HG03108 (cell line): ENCODE measurements at regions not wholly inside any gene's neighbourhood (a gene's known extent, or its start where the extent isn't known, plus 50 kb on each side); places are given as distances from the start of the nearest gene placed in this dataset.
"Not testable (repeated sequence)": the region's sequence is repeated elsewhere in the genome, so short reads cannot be mapped to it uniquely, and the experiment has no call there.

ENCODE experiments used
- ATAC-seq: cut with Tn5 transposase; IDR thresholded peaks from one replicate; pipeline ENCODE4 v1.9.1; 2021; ENCODE audit warnings: moderate library complexity; ENCODE audit not compliant: unreplicated experiment

DNA sequence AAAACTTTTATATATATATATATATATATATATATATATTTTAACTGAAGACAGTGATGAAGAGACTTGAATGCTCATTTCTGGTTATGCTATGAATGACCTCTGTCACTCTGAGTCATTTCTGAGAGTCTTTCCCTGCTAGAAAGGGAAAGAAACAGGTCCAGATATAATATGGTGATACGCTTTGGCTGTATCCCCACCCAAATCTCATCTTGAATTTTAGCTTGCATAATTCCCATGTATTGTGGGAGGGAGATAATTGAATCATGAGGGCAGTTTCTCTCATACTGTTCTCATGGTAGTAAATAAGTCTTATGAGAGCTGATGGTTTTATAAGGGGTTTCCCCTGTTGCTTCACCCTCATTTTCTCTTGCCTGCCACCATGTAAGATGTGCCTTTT lies 254.1 kb upstream of the IGFBP7 start:
- ATAC-seq = no peak

DNA sequence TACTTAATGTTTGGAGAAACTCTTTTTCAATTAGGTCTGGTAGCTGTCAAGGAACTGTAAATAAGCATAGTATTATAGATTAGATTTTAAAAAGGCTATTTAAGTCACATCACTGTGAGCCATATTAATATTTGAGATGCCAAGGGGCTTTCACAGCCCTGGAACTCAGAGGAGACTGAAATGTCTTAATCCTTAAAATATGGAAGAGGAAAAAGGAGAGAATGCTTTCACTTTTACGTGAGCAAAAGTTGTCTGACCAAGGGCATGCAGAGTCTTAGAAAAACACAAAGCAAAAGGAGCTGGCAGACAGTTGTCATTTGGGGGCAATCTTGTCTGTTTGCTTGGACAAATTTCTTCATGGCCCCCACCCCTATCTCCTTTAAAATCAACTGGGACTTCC lies 253.2 kb upstream of the IGFBP7 start:
- no peak for ATAC-seq

DNA sequence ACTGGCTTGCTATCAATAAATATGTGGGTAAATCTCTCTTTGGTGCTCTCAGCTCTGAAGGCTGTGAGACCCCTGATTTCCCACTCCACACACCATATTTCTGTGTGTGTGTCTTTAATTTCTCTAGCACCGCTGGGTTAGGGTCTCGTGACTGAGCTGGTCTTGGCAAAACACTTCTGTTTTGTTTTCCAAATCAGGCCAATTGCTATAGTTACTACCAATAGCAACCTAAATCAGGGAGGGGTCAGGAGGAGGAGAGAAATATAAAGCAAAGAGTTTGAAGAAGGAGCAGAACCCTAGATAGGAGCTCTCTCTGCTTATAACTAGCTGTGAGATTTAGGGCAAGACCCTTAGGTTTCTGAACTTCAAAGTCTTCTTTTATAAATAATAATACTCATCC lies 250.5 kb upstream of the IGFBP7 start:
- ATAC-seq = no peak

DNA sequence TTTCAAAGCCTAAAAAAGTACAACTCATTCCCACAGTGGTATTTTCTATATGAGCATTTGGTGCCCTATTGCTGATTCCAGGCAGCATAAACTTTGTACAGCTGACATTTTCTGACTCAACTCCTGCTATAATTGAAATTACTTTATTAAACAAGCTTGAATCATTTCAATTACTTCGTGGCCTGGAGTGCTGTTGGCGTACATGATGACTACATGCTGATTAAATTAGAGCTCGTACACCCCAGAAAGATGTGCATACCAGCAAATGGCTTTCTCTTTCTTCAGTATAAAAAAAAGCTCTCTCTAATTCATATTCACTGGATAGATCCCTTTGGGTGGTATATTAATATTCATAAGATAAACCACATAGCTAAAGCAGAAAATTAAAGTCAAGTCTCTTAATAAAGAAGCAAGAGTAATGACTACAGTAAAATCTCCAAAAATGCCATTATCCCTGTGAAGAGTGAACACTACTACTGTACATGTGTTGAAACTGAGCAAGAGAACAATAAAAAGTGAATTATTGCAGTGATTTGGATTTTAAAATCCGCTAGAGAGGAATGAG lies 245.0 kb upstream of the IGFBP7 start:
- no peak for ATAC-seq

DNA sequence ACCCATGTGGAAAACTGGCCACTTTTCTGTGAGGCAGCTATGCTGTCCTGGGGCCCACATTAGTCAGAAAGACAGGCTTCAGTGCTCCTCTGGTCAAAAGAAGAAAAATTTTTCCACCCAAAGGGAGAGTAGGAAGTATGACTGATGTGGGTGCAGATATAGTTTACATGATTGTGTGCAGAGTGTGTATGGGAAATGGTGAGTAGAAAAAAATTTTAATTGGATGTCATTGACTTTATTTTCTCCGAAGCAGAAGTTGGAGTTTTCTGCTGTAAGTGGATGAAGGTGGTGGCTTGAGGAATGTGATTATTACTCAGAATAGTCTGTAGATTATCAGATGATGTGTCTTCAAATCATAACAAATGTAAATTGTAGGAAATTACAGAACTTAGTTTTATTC lies 241.5 kb upstream of the IGFBP7 start:
- ATAC-seq = no peak

DNA sequence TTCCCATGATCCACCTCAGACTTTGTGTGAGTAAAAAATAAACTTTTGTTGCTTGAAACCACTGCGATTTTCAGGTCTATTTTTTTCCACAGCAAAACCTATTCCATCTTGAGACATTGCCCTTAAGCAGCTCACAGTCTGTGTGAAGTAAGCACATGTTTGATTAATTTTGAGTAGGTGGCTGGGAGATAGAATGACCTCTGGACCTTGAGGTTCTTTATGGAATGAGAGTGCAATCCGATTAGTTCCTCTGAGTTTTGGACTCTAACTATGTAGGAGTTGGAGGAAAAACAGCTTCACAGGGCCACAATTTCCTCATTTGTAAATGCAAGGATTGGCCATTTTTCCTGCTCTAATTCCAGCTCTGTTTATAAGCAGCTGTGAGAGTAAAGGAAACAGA lies 234.1 kb upstream of the IGFBP7 start:
- ATAC-seq = no peak

DNA sequence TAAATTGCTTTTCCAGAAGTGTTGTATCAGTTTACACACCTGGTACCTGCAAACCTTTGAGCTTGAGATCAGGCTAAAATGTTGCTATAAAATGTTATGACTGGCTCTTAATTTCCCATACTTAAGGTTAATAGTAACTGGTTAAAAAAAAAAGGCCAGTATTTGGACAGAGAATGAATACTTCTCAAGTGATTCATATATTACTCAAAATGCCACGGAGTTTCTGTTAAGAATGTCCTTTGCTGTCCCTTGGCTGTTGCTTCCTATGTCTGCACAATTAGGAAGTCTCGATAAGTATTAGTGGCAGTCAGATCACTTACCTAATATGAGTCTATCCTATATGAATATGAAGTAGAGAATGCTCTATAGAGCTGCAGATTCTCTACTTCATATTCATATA lies 232.2 kb upstream of the IGFBP7 start:
- ATAC-seq = no peak

DNA sequence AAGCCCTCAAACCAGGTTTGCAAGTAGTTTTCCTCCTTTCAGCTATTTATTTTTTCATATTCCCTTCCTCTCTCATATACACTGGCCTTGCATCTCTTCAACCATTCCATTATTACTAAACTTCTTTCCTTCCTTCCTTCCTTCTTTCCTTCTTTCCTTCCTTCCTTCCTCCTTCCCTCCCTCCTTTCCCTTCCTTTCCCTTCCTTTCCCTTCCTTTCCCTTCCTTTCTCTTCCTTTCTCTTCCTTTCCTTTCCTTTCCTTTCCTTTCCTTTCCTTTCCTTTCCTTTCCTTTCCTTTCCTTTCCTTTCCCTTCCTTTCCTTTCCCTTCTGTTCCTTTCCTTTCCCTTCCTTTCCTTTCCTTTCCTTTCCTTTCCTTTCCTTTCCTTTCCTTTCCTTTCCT lies 228.7 kb upstream of the IGFBP7 start:
- not testable (repeated sequence) for ATAC-seq

DNA sequence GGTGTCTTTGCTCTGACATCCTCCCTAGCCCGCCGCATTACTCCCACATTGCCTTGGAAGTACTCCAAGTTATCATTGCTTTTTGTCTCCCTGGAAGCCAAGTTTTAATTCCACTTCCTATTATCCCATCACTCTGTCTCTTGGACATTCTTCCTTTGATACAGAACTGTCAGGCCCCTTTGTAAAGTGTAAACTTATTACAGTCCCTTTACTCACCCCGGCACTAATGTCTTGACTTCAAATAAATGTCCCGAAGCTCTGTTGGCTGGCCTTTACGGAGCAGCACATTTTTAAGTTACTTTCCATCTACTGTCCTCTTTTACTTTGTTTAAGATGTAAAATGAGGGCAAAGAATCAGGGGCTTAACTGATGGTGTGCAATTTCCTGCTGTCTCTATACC lies 223.5 kb upstream of the IGFBP7 start:
- ATAC-seq = no peak

DNA sequence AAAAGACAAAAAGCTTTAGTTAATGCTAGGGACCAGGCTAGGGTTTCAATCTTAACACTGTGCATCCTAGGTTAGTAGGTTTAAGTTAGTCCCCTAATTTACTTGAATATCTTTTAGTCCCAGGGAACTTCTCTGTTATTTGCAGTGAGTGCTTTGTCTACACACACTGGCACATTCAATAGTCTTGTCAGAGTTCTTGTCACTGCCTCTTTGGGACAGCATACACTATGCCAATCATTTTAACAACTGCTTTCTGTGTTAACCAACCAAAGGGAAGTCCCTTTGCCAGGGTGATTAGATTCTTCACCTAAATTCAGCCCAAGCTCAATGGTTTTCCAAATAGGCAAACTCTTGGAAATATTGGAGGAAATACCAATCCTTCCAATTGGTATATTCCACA lies 221.8 kb upstream of the IGFBP7 start:
- ATAC-seq = no peak

DNA sequence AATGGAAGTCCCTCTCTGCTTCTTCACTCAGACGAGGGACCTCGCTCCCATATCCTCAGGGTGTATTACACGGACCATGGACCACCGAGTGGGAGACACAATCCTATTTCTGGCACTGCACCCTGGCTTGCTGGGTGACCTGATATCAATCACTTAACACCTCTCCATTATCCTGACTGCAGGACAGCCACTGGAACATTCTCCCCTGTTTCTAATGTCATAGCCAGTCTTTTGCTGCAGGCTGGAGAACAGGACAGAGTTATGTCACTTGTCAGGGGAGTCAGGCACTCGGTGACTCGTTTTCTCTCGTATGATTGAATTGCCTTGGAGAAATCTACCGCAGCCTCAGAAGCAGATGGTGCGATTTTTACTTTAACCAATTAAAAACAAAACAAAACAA lies 219.1 kb upstream of the IGFBP7 start:
- ATAC-seq = no peak

DNA sequence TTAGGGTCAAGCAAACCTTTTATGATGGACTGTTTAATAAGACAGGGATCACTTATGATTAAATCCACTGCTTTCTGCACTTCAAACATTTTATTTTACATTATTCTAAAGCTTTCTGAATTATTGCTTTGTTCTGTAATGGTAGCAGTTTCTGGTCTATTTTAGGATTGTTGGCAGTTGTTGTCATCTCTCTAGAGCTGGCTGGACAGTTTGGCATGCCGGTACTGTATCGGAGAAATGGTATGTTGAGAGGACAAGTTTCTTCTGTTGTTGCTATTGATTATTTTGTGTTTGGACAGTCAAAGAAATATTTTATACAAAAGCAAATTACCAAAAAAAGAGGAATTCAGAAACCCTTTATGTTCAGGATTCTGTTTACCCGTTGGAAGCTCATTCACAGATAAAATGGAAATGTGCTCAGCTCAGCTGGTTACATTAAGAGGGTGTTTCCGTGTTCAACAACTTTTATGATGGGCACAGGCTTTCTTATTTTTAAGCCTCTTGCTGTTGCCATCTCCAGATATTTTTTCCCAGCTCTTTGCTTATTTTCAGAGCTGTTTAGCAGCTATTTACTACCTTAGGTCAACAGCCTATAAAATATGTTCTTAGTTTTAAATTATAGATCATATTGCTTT lies 214.6 kb upstream of the IGFBP7 start:
- no peak for ATAC-seq

DNA sequence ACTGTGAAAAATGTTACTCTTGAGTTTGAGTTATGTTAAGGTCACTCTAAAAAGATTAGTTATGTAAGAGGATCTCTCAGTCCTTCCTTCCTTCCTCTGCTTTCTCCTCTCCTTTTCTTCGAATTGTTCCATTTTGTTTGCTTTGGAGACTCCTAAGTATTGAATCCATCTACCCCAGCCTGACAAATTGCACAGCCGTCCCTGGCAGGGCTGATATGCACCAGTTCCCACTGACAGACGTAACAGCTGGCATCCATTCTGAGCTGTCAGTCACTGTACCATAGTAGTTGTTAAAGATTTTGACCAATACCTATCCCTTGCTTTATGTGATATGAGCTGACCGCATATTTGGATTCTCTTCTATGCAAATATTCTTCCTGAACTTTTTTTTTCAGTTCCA lies 210.7 kb upstream of the IGFBP7 start:
- ATAC-seq = no peak

DNA sequence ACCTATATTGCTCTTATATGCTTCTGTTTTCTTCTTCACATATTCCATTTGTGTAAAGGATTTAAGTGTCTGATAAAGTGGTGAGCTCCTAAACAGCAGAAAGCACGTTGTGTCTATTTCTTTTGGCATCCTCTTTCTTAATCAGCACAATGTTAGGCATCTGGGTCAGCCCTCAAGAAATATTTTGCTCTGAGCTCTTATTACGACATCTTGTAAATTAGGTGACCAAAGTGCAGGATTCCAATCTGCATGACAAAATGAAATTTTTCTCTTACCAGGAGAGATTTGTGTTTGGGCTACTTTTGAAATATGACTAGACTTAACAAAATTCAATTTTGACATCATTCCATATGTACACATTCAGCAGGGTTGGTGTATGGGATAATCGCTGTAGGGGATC lies 210.0 kb upstream of the IGFBP7 start:
- no peak for ATAC-seq

DNA sequence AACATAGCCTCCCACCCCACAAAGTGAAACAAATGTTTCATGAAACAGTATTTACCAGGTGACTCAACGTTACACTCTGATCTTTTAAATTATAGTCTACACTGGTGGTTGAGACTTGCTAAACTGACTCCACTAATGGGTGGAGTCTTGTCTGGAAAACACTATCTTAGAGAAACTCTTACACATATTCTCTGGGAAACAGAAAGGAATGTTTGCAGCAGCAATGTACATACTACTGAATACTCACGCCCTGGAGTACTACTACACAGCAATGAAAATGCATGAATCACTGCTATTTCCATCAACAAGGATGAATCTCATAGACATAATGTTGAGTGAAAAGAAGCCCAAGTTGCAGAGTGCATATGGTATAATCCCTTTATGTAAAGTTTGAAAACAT lies 208.5 kb upstream of the IGFBP7 start:
- ATAC-seq = no peak

DNA sequence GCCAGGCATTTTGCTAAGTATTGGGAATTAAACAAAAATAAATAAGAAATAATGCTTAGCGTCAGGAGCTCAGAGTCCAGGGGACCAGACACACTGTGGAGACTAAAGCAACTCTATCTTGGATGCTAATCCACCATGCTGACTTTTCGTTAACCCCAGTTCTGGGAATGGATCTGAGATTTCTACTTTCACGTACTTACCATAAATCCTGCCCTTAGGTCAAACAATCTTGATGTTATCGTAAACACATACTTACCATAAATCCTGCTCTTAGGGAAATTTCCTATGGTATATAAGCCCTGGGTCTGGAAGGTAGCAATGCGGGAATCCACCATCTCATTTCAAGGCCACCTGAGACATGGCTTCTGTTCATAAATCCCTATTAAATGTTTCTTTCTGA lies 204.5 kb upstream of the IGFBP7 start:
- ATAC-seq = no peak

DNA sequence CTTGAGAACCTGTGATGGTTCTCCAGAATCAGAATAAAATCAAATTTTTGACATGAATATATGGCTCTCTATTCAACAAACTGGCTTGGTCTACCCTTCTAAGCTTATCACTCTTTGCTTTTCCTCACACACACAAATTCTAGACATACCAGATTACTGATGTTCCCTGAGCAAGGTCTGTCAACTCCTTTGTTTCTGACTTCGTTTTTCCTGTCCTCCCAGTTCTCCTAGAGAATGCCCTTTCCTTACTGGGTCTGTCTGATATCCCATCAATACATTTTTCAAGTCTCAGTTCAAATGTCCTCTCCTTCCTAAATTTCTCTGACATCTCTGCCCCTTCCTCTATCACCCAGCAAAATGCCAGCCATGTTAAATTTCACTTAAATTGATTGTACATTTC lies 202.1 kb upstream of the IGFBP7 start:
- ATAC-seq = no peak

DNA sequence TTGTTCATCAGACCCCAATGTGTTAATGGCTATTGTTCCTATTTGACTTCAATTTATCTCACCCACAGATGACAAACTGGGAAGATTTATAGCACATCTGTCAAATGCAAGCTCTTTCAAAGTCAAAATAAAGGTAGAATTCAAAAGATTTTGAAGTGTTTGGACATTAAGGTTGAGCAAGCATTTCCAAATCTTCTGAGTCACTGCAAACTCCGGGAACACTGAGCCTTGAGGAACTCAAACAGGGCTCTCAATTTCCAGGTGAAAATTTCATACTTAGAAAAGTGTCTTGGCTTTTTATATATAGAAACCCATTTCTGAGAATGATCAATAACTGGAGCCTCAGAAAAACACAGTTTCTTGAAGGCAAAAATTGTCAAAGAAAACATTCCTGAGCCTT lies 199.5 kb upstream of the IGFBP7 start:
- ATAC-seq = no peak

DNA sequence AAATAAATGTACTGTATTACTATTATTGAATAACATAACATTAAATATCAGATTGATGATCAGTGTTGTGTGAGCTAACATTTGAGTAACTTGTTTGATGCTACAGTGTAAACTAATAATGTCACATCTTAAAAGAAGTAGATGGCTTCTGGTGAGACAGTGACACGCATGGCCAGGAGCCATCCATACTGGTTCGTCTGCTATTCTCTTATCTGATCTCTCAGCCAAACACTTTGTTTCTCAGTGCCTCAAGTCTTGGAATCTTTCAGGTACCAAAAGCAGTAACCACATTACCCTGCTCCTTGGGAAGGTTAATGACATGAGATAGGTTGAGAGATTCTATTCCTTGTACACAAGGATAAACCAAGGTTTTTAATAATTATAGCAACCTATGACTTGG lies 198.1 kb upstream of the IGFBP7 start:
- no peak for ATAC-seq

DNA sequence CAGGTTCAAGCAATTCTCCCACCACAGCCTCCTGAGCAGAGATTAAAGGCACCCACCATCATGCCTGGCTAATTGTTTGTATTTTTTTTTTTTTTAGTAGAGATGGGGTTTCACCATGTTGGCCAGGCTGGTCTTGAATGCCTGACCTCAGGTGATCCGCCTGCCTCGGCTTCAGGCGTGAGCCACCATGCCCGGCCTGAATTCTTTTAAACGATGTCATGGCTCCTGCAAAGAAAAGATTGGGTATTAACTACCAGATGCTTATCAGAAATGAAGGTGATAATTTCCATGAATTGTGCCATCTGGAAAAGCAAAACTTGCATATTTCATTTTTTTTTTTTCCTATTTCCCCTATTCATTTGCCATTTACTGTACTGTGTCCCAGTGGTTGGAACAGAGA lies 195.7 kb upstream of the IGFBP7 start:
- no peak for ATAC-seq

DNA sequence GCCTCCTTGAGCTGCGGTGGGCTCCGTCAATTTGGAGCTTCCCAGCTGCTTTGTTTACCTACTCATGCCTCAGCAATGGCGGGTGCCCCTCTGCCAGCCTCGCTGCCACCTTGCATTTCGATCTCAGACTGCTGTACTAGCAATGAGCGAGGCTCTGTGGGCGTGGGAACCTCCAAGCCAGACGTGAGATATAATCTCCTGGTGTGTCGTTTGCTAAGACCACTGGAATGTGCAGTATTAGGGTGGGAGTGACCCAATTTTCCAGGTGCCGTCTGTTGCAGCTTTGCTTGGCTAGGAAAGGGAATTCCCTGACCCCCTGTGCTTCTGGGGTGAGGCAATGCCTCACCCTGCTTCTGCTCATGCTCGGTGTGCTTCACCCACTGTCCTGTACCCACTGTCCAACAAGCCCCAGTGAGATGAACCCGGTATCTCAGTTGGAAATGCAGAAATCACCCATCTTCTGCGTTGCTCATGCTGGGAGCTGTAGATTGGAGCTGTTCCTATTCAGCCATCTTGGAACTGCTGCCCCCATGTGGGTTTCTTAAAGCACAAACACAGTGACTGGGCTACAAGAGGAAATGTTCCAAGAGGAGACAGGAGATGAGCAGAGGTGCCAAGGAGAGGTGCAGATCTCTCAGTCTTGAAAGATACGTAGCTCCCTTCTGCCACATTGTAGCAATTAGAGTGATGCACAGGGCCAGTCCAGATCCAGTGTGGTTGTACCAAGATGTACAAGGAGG lies 193.0 kb upstream of the IGFBP7 start:
- ATAC-seq = no peak

DNA sequence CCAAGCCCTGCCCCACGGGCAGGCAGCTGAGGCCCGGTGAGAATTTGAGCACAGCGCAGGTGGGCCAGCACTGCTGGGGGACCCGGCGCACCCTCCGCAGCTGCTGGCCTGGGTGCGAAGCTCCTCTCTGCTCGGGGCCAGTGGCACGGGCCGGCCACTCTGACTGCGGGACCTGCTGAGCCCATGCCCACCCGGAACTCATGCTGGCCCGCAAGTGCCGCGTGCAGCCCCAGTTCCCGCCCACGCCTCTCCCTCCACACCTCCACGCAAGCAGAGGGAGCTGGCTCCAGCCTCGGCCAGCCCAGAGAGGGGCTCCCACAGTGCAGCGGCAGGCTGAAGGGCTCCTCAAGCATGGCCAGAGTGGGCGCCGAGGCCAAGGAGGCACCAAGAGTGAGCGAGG lies 190.1 kb upstream of the IGFBP7 start:
- not testable (repeated sequence) for ATAC-seq

DNA sequence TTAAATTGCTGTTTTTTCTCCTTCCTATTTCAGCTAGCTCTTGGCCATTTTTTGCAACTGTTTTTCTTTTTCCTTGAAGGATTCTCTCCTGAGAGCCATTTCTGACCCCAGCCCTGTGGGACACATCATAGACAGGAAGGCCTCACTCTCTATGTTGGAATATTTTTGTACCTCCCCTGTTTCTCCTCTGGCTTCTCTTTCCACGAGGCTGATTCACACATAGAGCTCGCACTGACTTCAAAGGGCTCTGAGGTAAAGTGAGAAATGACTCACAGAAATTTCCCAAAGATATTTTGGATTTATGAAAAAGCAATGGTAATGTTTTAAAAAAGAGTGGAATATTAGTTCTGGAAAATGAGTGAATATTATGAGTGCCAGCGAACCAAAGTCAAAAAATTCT lies 181.7 kb upstream of the IGFBP7 start:
- no peak for ATAC-seq
